Activated CD4-positive, alpha-beta T cell treated with anti-CD3 and anti-CD28 coated beads, Interleukin-2, Interleukin-4, amounts not matched to agents 100 ng/mL and 50 ng/mL, durations not matched to agents 16 hours and 8 hours (primary cell): ENCODE measurements at regions not wholly inside any gene's neighbourhood (a gene's known extent, or its start where the extent isn't known, plus 50 kb on each side); places are given as distances from the start of the nearest gene placed in this dataset.
A peak's percentile ranks its signal among the peaks of the same experiment; 100 is the strongest.

Source experiments
- DNase-seq: peaks from one replicate; pipeline ENCODE4 v3.0.0-alpha.2; 2020; ENCODE audit warnings: low spot score

GRCh38 chr9:1683951-1684350 is 331.2 kb upstream of the SMARCA2 start:
- no peak for DNase-seq

DNA sequence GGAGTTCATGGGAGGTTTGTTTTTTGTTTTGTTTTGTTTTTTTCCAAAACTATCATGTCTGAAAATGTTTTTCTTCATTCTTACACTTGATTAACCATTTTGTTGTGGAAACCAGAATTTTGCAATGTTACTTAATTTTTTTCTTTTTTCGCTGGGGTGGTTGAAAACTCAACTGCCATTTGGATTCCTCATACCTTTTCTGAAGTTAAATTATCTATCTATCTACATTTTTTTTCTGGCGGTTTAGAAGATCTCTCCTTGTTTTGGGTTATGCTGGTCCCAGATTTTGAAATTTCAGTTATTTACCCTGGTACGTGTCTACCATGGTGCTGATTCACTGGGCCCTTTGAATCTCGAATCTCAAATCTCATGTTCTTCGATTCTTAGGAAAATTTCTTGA is 316.2 kb upstream of the SMARCA2 start:
- DNase-seq = no peak

GRCh38 chr9:1701113-1701512 is 314.0 kb upstream of the SMARCA2 start:
- no peak for DNase-seq

DNA sequence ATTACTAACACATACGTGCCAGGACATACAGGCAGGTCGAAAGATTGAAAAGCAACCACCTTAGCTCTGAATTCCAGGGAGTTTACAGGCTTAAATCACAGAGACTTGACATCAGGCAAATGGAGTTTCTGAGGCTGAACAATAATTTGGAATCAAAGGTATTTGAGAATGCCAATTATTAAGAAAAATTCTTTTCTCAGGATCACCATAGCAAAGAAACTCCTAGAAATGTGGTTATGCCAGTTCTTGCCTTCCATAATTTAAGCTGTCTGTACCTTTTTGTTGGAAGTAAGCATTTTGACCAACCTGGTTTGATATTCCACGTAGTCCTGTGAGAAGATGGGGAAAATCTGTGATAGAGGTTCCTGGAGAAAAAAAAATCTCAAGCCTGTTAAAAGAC is 312.4 kb upstream of the SMARCA2 start:
- DNase-seq = no peak

DNA sequence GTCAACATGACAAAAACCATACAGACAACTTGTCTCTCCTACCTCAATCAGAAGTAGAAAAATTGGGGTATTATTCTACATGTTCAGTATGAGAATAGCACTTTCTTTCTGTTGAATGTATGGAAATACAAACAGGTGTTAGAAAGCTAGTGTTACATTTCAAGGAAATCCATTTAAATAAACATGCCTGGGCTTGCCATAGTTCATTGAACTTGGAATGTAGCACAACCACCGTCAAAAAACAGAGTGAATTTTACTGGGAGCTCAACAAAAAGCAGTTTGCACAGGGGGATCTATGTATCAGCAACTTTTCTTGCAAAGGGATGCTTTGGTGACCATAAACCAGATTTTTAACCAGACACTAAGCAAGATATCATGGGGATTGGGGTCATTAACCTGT is 307.9 kb upstream of the SMARCA2 start:
- no peak for DNase-seq

- no peak for DNase-seq
These were observed 306.9 kb upstream of the SMARCA2 start for GRCh38 chr9:1708219-1708618.

DNA sequence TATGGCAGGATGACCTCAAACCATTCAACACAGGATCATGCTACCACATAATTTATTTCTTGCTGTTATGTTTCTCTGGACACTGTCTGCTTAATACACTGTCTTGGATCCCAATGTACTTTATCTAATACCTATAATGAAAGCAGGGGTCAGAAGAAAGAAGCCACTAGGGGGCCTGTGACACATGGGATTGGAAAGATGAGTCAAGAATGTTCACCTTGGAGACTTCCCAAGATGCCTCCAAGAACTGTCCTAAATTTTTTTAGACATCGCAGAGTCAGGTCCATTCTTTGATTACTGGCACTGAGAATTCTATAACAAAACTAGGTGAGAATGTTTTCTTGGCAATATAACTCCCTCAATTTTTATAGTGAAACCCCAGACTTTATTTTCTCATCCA is 305.8 kb upstream of the SMARCA2 start:
- DNase-seq = peak; percentile 9

- no peak for DNase-seq
These were observed 302.2 kb upstream of the SMARCA2 start for GRCh38 chr9:1712861-1713450.

DNA sequence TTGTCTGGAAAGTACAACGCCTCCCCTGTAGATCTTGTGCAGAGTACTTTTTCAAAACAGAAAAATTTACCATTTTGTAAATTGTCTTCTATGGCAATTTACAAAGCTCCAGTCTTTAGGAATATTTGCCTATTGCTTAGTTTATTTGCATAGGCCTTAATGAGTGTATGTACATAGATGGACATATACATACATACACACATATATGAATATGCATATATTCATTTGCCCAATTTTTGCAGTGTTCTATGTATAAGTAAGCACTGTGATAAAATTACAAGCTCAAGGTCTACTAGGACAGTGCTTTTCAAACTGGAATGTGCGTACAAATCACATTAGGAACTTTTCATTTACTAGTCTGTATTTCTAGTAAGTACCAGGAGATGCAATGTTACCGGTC is 301.3 kb upstream of the SMARCA2 start:
- DNase-seq = no peak

DNA sequence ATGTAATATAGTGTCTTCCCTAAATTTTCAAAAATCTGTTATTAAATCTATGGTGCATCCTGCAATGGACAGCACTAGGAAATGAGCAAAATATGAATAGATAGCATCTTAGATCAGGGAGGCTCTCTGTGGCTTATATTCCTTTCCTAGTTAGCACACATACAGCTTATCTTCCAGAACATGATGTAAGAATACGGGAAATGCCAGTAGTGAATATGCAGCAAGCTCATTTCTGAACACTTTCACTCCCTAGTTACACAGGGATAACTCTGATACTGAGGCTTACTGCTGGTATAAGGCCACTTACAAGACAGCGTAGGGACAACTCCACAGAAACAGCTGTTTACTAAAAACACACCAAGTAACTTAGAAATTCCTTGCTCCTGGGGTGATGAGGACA is 297.3 kb upstream of the SMARCA2 start:
- no peak for DNase-seq

DNA sequence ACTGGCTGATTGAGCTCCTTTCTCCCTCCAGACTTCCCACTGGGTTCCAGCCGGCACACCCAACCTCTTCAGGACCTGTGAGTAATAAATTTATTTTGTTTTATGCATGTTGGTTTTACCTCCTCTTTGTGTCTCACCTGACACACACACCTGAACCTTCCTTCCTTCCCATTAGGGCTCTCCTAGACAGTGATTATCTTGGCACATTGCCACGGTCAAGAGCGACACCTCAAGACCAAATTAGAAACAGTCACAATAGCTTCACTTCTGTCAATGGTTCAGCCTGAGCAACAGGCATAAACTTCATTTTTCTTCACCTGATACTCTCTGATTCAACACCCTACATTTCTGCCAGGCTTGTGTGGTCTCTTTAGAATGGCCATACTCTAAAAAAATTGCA is 296.3 kb upstream of the SMARCA2 start:
- DNase-seq = no peak

DNA sequence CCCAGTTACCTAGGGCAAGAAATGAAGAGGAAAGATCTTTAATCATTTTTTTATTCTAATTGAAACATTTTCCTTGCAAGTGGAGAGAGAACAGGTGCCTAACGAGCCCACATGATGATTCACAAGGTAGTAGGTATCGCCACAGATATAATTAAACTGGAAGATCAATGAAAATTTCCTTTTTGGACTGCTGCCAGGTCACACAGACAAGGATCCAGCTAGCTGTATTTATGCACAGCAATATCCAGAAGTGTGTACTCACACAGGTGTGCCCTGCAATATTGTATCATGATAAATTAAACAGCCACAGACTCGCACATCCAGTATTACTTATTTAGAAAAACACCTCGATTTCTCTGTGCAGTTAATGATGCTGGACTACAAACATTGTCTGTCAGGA is 294.0 kb upstream of the SMARCA2 start:
- DNase-seq = no peak

- no peak for DNase-seq
These were observed 292.7 kb upstream of the SMARCA2 start for GRCh38 chr9:1722404-1722803.

DNA sequence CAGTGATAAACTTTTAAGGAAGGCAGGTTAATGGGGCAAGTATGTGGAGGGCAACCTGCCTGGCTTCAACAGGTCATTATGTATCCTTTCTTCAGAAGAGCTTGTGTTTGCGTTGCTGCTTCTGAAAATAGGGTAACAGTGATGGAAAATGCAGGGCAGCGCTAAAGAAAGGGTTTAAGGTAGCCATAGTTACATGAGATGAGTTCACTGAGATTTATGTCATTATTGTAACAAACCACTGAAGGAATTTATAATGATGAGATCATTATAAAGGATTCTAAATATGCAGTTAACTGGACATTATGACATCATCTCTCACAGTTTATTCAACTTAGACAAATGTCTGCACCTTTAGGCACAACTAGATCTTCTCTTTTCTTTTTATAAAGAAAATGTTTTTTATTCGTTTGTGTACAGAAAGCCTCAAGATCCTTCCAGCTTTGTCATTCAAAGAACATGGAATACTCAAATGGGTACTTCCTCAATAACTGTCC is 291.6 kb upstream of the SMARCA2 start:
- no peak for DNase-seq

- DNase-seq = peak; percentile 7
These were observed 288.0 kb upstream of the SMARCA2 start for GRCh38 chr9:1726993-1727759.

- no peak for DNase-seq
These were observed 285.5 kb upstream of the SMARCA2 start for GRCh38 chr9:1729631-1730030.

- peak; percentile 5 for DNase-seq
These were observed 282.5 kb upstream of the SMARCA2 start for GRCh38 chr9:1732670-1733069.

- no peak for DNase-seq
These were observed 276.5 kb upstream of the SMARCA2 start for GRCh38 chr9:1738511-1739100.

GRCh38 chr9:1743121-1743960 is 271.8 kb upstream of the SMARCA2 start:
- DNase-seq = no peak

GRCh38 chr9:1745980-1746379 is 269.2 kb upstream of the SMARCA2 start:
- no peak for DNase-seq

GRCh38 chr9:1747417-1747967 is 267.7 kb upstream of the SMARCA2 start:
- no peak for DNase-seq

GRCh38 chr9:1748407-1748806 is 266.7 kb upstream of the SMARCA2 start:
- DNase-seq = no peak
